ENCODE measurements at regions not wholly inside any gene's neighbourhood (a gene's known extent, or its start where the extent isn't known, plus 50 kb on each side); places are given as distances from the start of the nearest gene placed in this dataset.
"Not testable (repeated sequence)": the region's sequence is repeated elsewhere in the genome, so short reads cannot be mapped to it uniquely, and the experiment has no call there.

DNA sequence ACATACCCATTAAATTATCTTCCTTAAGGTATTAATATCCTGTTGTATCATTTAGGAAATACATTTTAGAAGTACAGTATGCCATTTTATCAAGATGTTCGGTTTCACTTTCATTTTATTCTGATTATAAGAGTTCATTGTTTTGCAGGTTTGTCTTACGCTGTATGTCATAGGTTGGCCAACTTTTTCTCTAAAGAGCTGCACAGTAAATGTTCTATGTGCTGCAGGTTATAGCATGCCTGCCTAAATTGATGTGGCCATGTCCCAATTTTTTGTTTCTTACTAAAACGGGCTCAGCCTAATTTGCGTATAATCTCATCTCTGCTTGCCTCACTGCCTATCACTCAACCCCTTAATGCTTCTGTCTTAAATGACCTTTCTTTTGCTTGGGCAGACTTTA is 126.4 kb downstream of the USP22 start:
- DNase-seq, result no peak

GRCh38 chr17:20917610-20918306 is 125.1 kb downstream of the USP22 start:
- DNase-seq, result not testable (repeated sequence)

GRCh38 chr17:20920095-20920814 is 122.6 kb downstream of the USP22 start:
- no peak for DNase-seq

DNA sequence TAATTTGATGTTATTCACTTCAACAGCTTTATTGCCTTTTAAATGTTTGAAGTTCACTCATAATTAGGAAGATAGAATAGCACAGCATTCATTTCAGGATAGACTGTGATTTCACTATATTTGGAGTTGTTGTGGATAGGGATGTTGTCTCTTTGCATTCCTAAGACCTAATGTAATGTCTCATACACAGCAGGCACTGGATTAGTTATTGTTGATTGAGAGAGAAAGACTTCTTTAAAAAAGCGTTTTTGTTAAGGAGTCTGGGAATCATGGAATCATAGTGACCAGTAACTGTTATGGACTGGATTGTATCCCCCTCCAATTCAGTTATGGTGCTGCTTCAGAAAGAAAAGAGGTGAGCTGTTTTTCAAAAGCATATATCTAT is 122.0 kb downstream of the USP22 start:
- no peak for DNase-seq

- DNase-seq, result peak; percentile 23 to 40 (median 28)
Measured at GRCh38 chr17:20922128-20922670, 120.6 kb downstream of the USP22 start.

GRCh38 chr17:20924306-20924705 is 118.5 kb downstream of the USP22 start:
- no peak for DNase-seq

- peak in 2 of 3 donors; percentile 19 to 22 for DNase-seq
Measured at GRCh38 chr17:20925091-20925490, 117.7 kb downstream of the USP22 start.

- DNase-seq, result no peak
Measured at GRCh38 chr17:20925954-20926353, 116.9 kb downstream of the USP22 start.

GRCh38 chr17:20926532-20926931 is 116.3 kb downstream of the USP22 start:
- no peak for DNase-seq

- DNase-seq, result no peak
Measured at GRCh38 chr17:20927308-20927977, 115.4 kb downstream of the USP22 start.

GRCh38 chr17:20929334-20929733 is 113.5 kb downstream of the USP22 start:
- no peak for DNase-seq

GRCh38 chr17:20930081-20930760 is 112.6 kb downstream of the USP22 start:
- no peak for DNase-seq

GRCh38 chr17:20933040-20933439 is 109.8 kb downstream of the USP22 start:
- not testable (repeated sequence) for DNase-seq

- DNase-seq, result no peak
Measured at GRCh38 chr17:20934288-20934687, 108.5 kb downstream of the USP22 start.

DNA sequence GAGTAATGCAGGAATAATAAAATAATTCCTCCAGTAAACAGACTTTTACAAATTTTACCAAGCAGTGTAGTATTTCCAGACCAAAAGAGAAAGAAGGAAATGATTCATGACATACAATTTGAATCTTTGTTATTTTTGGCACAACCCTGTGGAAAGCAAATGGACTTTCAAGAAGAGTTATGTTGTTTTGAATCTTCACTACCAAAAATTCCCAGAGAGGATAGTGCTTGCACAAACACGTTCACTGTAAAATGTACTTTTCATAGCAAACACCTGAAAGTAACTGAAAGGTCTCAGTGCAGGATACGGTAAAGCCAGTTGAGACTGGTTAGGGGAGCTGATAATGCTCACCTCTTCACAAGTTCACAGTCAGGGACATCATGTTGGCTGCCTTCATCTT is 107.1 kb downstream of the USP22 start:
- DNase-seq, result no peak

- DNase-seq, result no peak
Measured at GRCh38 chr17:20938244-20938643, 104.6 kb downstream of the USP22 start.

DNA sequence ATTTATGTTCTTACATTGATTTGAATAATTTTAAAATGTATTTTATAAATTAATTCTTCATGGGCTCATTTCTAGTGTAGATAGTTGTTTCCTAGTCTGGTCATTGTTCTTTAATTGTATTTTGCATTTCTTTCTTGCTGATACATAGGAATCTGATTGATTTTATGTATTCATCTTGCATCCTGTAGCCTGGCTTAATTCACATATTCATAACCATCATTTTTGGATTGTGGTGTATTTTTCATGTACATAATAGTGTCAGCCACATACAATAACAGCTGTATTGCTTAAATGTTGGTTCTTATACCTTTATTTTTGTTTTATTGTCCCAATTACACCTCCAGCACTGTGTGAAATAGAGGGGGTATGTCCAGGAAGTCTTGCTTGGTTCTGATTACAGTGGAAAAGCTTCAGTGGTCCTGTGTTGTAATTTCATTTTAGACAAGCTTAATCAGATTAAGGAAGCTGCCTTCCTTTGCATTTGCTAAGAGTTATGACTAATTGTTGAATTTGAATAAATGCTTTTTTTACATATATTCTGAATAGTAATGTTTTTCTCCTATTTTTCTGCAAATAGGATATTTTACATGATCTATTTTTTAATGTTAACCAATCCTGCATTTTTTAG is 103.7 kb downstream of the USP22 start:
- DNase-seq, result peak in 1 of 3 donors; percentile 22

- DNase-seq, result no peak
Measured at GRCh38 chr17:20941872-20942271, 100.9 kb downstream of the USP22 start.

GRCh38 chr17:20944014-20944865 is 98.6 kb downstream of the USP22 start:
- peak in 1 of 3 donors; percentile 16 for DNase-seq

DNA sequence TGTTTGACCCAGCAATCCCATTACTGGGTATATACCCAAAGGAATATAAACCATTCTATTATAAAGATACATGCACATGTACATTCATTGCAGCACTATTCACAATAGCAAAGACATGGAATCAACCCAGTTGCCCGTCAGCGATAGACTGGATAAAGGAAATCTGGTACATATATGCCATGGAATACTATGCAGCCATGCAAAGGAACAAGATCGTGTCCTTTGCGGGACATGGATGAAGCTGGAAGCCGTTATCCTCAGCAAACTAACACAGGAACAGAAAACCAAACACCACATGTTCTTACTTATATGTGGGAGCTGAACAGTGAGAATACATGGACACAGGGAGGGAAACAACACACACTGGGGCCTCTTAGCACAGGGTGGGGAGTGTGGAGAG is 95.1 kb downstream of the USP22 start:
- DNase-seq, result not testable (repeated sequence)

- DNase-seq, result no peak
Measured at GRCh38 chr17:20948984-20949777, 93.6 kb downstream of the USP22 start.

Data from suppressor macrophage treated with lipopolysaccharide for 1 hour (primary cell).